NCI-H748 treated with DMSO at 0.1 percent for 48 hours (cell line): ENCODE measurements at regions not wholly inside any gene's neighbourhood (a gene's known extent, or its start where the extent isn't known, plus 50 kb on each side); places are given as distances from the start of the nearest gene placed in this dataset.
"Not testable (repeated sequence)": the region's sequence is repeated elsewhere in the genome, so short reads cannot be mapped to it uniquely, and the experiment has no call there.

Source experiments
- DNase-seq: peaks from one replicate; lab custom pipeline; 2025; lab: John Stamatoyannopoulos, UW

- no peak for DNase-seq
Observed at GRCh38 chr16:77488652-77489051, 53.8 kb upstream of the ADAMTS18 start.

- no peak for DNase-seq
Observed at GRCh38 chr16:77491091-77491490, 56.3 kb upstream of the ADAMTS18 start.

- DNase-seq: no peak
Observed at GRCh38 chr16:77496934-77497333, 62.1 kb upstream of the ADAMTS18 start.

GRCh38 chr16:77499373-77500285 lies 64.8 kb upstream of the ADAMTS18 start:
- DNase-seq: no peak

GRCh38 chr16:77500286-77500598 lies 65.4 kb upstream of the ADAMTS18 start:
- DNase-seq: no peak

GRCh38 chr16:77500934-77501664 lies 66.3 kb upstream of the ADAMTS18 start:
- no peak for DNase-seq

GRCh38 chr16:77502448-77502847 lies 67.6 kb upstream of the ADAMTS18 start:
- no peak for DNase-seq

- not testable (repeated sequence) for DNase-seq
Observed at GRCh38 chr16:77506492-77506891, 71.7 kb upstream of the ADAMTS18 start.

- DNase-seq: no peak
Observed at GRCh38 chr16:77509051-77509450, 74.2 kb upstream of the ADAMTS18 start.

- DNase-seq: no peak
Observed at GRCh38 chr16:77509796-77510195, 75.0 kb upstream of the ADAMTS18 start.

- DNase-seq: no peak
Observed at GRCh38 chr16:77511053-77511452, 76.2 kb upstream of the ADAMTS18 start.

GRCh38 chr16:77514500-77515220 lies 79.8 kb upstream of the ADAMTS18 start:
- DNase-seq: no peak

- not testable (repeated sequence) for DNase-seq
Observed at GRCh38 chr16:77525226-77525625, 90.4 kb upstream of the ADAMTS18 start.

GRCh38 chr16:77531752-77532151 lies 96.9 kb upstream of the ADAMTS18 start:
- no peak for DNase-seq

GRCh38 chr16:77536809-77537208 lies 102.0 kb upstream of the ADAMTS18 start:
- DNase-seq: no peak

GRCh38 chr16:77539421-77540034 lies 104.7 kb upstream of the ADAMTS18 start:
- no peak for DNase-seq

- no peak for DNase-seq
Observed at GRCh38 chr16:77540646-77541045, 105.8 kb upstream of the ADAMTS18 start.

GRCh38 chr16:77541165-77541564 lies 106.3 kb upstream of the ADAMTS18 start:
- no peak for DNase-seq

- no peak for DNase-seq
Observed at GRCh38 chr16:77548151-77548550, 113.3 kb upstream of the ADAMTS18 start.

GRCh38 chr16:77548766-77549165 lies 113.9 kb upstream of the ADAMTS18 start:
- no peak for DNase-seq

- no peak for DNase-seq
Observed at GRCh38 chr16:77549876-77550275, 115.0 kb upstream of the ADAMTS18 start.

GRCh38 chr16:77551357-77551756 lies 116.5 kb upstream of the ADAMTS18 start:
- DNase-seq: no peak
